Ureter (tissue), 1 donor: ENCODE measurements at regions not wholly inside any gene's neighbourhood (a gene's known extent, or its start where the extent isn't known, plus 50 kb on each side); places are given as distances from the start of the nearest gene placed in this dataset.

Source experiments
- DNase-seq: peaks from one replicate; pipeline ENCODE4 v3.0.0-alpha.2; 2020; ENCODE audit warnings: low spot score
- donor health status: DM: yes; HTN: yes; CAD: no.

- no peak for DNase-seq
Observed at GRCh38 chr4:152094970-152095700, 334.3 kb upstream of the GATB start.

- DNase-seq = no peak
Observed at GRCh38 chr4:152091405-152091804, 330.6 kb upstream of the GATB start.

GRCh38 chr4:152090543-152090942 lies 329.7 kb upstream of the GATB start:
- DNase-seq = no peak

GRCh38 chr4:152089584-152089983 lies 328.8 kb upstream of the GATB start:
- no peak for DNase-seq

GRCh38 chr4:152087335-152087734 lies 326.5 kb upstream of the GATB start:
- no peak for DNase-seq

- DNase-seq = no peak
Observed at GRCh38 chr4:152085657-152086056, 324.9 kb upstream of the GATB start.

GRCh38 chr4:152083338-152083737 lies 322.5 kb upstream of the GATB start:
- no peak for DNase-seq

- DNase-seq = no peak
Observed at GRCh38 chr4:152081024-152081423, 320.2 kb upstream of the GATB start.

- DNase-seq = no peak
Observed at GRCh38 chr4:152079543-152080293, 318.9 kb upstream of the GATB start.

- DNase-seq = no peak
Observed at GRCh38 chr4:152079079-152079478, 318.3 kb upstream of the GATB start.

GRCh38 chr4:152077582-152077981 lies 316.8 kb upstream of the GATB start:
- DNase-seq = no peak

GRCh38 chr4:152075253-152075928 lies 314.6 kb upstream of the GATB start:
- DNase-seq = no peak

GRCh38 chr4:152074573-152074972 lies 313.8 kb upstream of the GATB start:
- no peak for DNase-seq

GRCh38 chr4:152074088-152074437 lies 313.3 kb upstream of the GATB start:
- no peak for DNase-seq

- DNase-seq = no peak
Observed at GRCh38 chr4:152073351-152074087, 312.7 kb upstream of the GATB start.

GRCh38 chr4:152072906-152073305 lies 312.1 kb upstream of the GATB start:
- DNase-seq = no peak

- no peak for DNase-seq
Observed at GRCh38 chr4:152072001-152072485, 311.2 kb upstream of the GATB start.

- DNase-seq = no peak
Observed at GRCh38 chr4:152070854-152071253, 310.0 kb upstream of the GATB start.

GRCh38 chr4:152068866-152069265 lies 308.1 kb upstream of the GATB start:
- DNase-seq = no peak

GRCh38 chr4:152065545-152065944 lies 304.7 kb upstream of the GATB start:
- no peak for DNase-seq

GRCh38 chr4:152064753-152065152 lies 303.9 kb upstream of the GATB start:
- no peak for DNase-seq

- no peak for DNase-seq
Observed at GRCh38 chr4:152064282-152064681, 303.5 kb upstream of the GATB start.
